HG03045 (cell line): ENCODE measurements at regions not wholly inside any gene's neighbourhood (a gene's known extent, or its start where the extent isn't known, plus 50 kb on each side); places are given as distances from the start of the nearest gene placed in this dataset.
"Not testable (repeated sequence)": the region's sequence is repeated elsewhere in the genome, so short reads cannot be mapped to it uniquely, and the experiment has no call there.

Source experiments
- ATAC-seq: cut with Tn5 transposase; IDR thresholded peaks from one replicate; pipeline ENCODE4 v1.9.1; 2021; ENCODE audit warnings: mild to moderate bottlenecking, moderate library complexity; ENCODE audit not compliant: unreplicated experiment

DNA sequence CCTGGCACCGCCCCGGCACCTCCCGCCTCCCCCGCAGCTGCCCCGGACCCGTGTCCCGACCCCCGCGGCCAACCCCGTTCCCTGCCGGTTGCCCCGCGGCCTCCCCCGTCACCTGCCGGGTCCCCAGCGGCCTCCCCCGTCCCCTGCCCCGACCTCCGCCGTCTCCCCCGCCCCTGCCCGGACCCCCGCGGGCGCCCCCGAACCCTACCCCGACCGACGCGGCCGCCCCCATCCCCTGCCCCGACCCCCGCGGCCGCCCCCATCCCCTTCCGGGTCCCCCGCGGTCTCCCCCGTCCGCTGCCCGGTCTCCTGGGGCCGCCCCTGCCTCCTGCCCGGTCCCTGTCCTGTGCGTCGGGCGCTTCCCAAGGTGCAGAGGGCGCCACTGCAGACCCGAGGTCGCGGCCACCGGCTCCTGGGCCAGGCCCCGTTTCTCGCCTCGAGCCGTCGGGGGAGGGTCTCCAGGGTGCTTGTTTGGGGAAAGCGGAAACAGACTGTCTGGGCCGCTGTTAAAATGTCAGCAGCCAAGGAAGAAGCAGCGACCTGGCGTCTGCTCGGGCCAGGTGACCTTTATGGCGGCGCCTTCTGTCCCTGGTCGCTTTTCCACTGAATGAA, 51.6 kb upstream of the APOD start:
- ATAC-seq, result not testable (repeated sequence)

- ATAC-seq, result peak; percentile 83
Measured at GRCh38 chr3:195634426-195635261, 50.9 kb upstream of the APOD start.
